Suprapubic skin (tissue), 3 donors: ENCODE measurements at regions not wholly inside any gene's neighbourhood (a gene's known extent, or its start where the extent isn't known, plus 50 kb on each side); places are given as distances from the start of the nearest gene placed in this dataset.

Experiments
- EP300 ChIP-seq: sonication (generic); formaldehyde crosslinking; IDR thresholded peaks from one replicate; pipeline ENCODE4 v1.6.1; 2017; ENCODE audit warnings: antibody characterized with exemption
- POLR2A ChIP-seq, 2 donors: fragments of 450-650 bp; IDR thresholded peaks; one replicate each; pipeline ENCODE4 v1.6.1; 2017; ENCODE audit warnings: antibody characterized with exemption in 2 of 2, mild to moderate bottlenecking in 2 of 2, moderate library complexity in 2 of 2
- TF ChIP-seq, protein P1 (sequence below), 2 donors: fragments of 200-600 bp in 1 of 2; fragments of 450-650 bp in 1 of 2; sonication (generic) in 1 of 2; IDR thresholded peaks; one replicate each; pipeline ENCODE4 v1.5.1; 2016 to 2019; ENCODE audit warnings: antibody characterized with exemption in 2 of 2, mild to moderate bottlenecking in 1 of 2, moderate library complexity in 1 of 2

- TF ChIP-seq, protein P1, sequence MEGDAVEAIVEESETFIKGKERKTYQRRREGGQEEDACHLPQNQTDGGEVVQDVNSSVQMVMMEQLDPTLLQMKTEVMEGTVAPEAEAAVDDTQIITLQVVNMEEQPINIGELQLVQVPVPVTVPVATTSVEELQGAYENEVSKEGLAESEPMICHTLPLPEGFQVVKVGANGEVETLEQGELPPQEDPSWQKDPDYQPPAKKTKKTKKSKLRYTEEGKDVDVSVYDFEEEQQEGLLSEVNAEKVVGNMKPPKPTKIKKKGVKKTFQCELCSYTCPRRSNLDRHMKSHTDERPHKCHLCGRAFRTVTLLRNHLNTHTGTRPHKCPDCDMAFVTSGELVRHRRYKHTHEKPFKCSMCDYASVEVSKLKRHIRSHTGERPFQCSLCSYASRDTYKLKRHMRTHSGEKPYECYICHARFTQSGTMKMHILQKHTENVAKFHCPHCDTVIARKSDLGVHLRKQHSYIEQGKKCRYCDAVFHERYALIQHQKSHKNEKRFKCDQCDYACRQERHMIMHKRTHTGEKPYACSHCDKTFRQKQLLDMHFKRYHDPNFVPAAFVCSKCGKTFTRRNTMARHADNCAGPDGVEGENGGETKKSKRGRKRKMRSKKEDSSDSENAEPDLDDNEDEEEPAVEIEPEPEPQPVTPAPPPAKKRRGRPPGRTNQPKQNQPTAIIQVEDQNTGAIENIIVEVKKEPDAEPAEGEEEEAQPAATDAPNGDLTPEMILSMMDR (IDR thresholded peaks at IDR 0.05), result no peak
- TF ChIP-seq POLR2A (IDR thresholded peaks at IDR 0.05), result no peak
- TF ChIP-seq EP300, result no peak
Observed at GRCh38 chr9:28547527-28547926, 974.2 kb upstream of the C9orf72 start.
